T-helper 2 cell (primary cell): ENCODE measurements at regions not wholly inside any gene's neighbourhood (a gene's known extent, or its start where the extent isn't known, plus 50 kb on each side); places are given as distances from the start of the nearest gene placed in this dataset.
"Not testable (repeated sequence)": the region's sequence is repeated elsewhere in the genome, so short reads cannot be mapped to it uniquely, and the experiment has no call there.

ENCODE experiments used
- DNase-seq, 5 experiments: peaks; one replicate each; pipeline versions ENCODE4 v3.0.0 to v3.0.0-alpha.2; 2012 to 2022

- no peak for DNase-seq
These were observed 155.7 kb upstream of the SH3BP4 start for GRCh38 chr2:234796045-234796591.

- DNase-seq: no peak
These were observed 156.4 kb upstream of the SH3BP4 start for GRCh38 chr2:234795272-234795920.

GRCh38 chr2:234794866-234795265 is 157.0 kb upstream of the SH3BP4 start:
- DNase-seq: no peak

GRCh38 chr2:234793212-234793785 is 158.5 kb upstream of the SH3BP4 start:
- DNase-seq: no peak

- DNase-seq: no peak
These were observed 159.2 kb upstream of the SH3BP4 start for GRCh38 chr2:234792621-234793022.

- not testable (repeated sequence) for DNase-seq
These were observed 159.7 kb upstream of the SH3BP4 start for GRCh38 chr2:234792096-234792495.

GRCh38 chr2:234790380-234790779 is 161.4 kb upstream of the SH3BP4 start:
- no peak for DNase-seq

GRCh38 chr2:234789556-234790325 is 162.1 kb upstream of the SH3BP4 start:
- no peak for DNase-seq

- no peak for DNase-seq
These were observed 163.0 kb upstream of the SH3BP4 start for GRCh38 chr2:234788841-234789240.

GRCh38 chr2:234788381-234788780 is 163.4 kb upstream of the SH3BP4 start:
- DNase-seq: no peak

- no peak for DNase-seq
These were observed 164.7 kb upstream of the SH3BP4 start for GRCh38 chr2:234787114-234787513.

- no peak for DNase-seq
These were observed 177.9 kb upstream of the SH3BP4 start for GRCh38 chr2:234773764-234774409.

- no peak for DNase-seq
These were observed 178.7 kb upstream of the SH3BP4 start for GRCh38 chr2:234773129-234773528.

- no peak for DNase-seq
These were observed 179.1 kb upstream of the SH3BP4 start for GRCh38 chr2:234772733-234773060.

GRCh38 chr2:234771980-234772732 is 179.7 kb upstream of the SH3BP4 start:
- no peak for DNase-seq

- DNase-seq: no peak
These were observed 180.6 kb upstream of the SH3BP4 start for GRCh38 chr2:234771176-234771575.

- no peak for DNase-seq
These were observed 181.1 kb upstream of the SH3BP4 start for GRCh38 chr2:234770715-234771141.

- no peak for DNase-seq
These were observed 181.7 kb upstream of the SH3BP4 start for GRCh38 chr2:234770031-234770506.

- DNase-seq: no peak
These were observed 183.1 kb upstream of the SH3BP4 start for GRCh38 chr2:234768608-234769196.

GRCh38 chr2:234765279-234765678 is 186.5 kb upstream of the SH3BP4 start:
- DNase-seq: no peak

- DNase-seq: no peak
These were observed 187.4 kb upstream of the SH3BP4 start for GRCh38 chr2:234764372-234764771.
